ENCODE measurements at regions not wholly inside any gene's neighbourhood (a gene's known extent, or its start where the extent isn't known, plus 50 kb on each side); places are given as distances from the start of the nearest gene placed in this dataset.

GRCh38 chr10:10397906-10398305 lies 619.8 kb upstream of the CELF2 start:
- H3K27ac ChIP-seq (ENCODE audit: low read depth, low read length), result no peak overlapping the region
- no peak overlapping the region for H3K9ac ChIP-seq (ENCODE audit: low read length)
- no peaks in the 10 kb centered on the region for H3K9me2 ChIP-seq (ENCODE audit: insufficient read depth)
- RAD21 ChIA-PET (ENCODE audit: low non-redundant PET in 1 of 2, low total read pairs in 2 of 2, uncharacterized antibody in 2 of 2, unreplicated experiment in 2 of 2), result no interaction called here
- POLR2A ChIA-PET, result no interaction called here
- H3K79me2 ChIP-seq (ENCODE audit: insufficient read depth, low read length), result no peaks in the 10 kb centered on the region
- BruUV-seq (replicated peaks), result no TSS peak
- H2AFZ ChIP-seq (ENCODE audit: low read depth, low read length, poor library complexity, severe bottlenecking), result no peak overlapping the region
- peaks cover 7 to 35% of the 10 kb centered on the region in 2 experiments; a peak in 2 of 4 replicates for H3K9me3 ChIP-seq (ENCODE audit: control insufficient read depth in 1 of 2, insufficient read depth in 1 of 2, low read depth in 1 of 2, low read length in 2 of 2)
- CTCF ChIA-PET, result no interaction called here
- no peak for TF ChIP-seq EZH2 (IDR thresholded peaks at IDR 0.05)
- no peak overlapping the region for H3K4me2 ChIP-seq (ENCODE audit: low read length)
- H3K4me3 ChIP-seq (replicated peaks in 1 of 2; ENCODE audit: low read depth in 1 of 2, low read length in 2 of 2), result no peak overlapping the region
- H3K4me1 ChIP-seq (ENCODE audit: control insufficient read depth in 1 of 2, insufficient read depth in 2 of 2, low read length in 2 of 2), result no peaks in the 10 kb centered on the region
- no peaks in the 10 kb centered on the region for H3K27me3 ChIP-seq (ENCODE audit: insufficient read depth, low read length)
- no peak for ATAC-seq
- intact Hi-C loops (cut with micrococcal nuclease), result no loop called here
- no peaks in the 10 kb centered on the region for H4K20me1 ChIP-seq (ENCODE audit: insufficient read depth)
- no peak for DNase-seq (ENCODE audit: low read depth, low spot score)
- no peaks in the 10 kb centered on the region for H3K36me3 ChIP-seq (ENCODE audit: control insufficient read depth in 1 of 2, insufficient read depth in 2 of 2, low read length in 2 of 2)

GRCh38 chr10:10403762-10404161 lies 613.9 kb upstream of the CELF2 start:
- Histone ChIP-seq H3K79me2 (ENCODE audit: insufficient read depth, low read length) (no peaks in the 10 kb centered on the region), H3K9me2 (ENCODE audit: insufficient read depth) (no peaks in the 10 kb centered on the region), H2AFZ (ENCODE audit: low read depth, low read length, poor library complexity, severe bottlenecking) (no peak overlapping the region), H3K4me3 (replicated peaks in 1 of 2; ENCODE audit: low read depth in 1 of 2, low read length in 2 of 2) (no peak overlapping the region), H3K4me2 (ENCODE audit: low read length) (no peak overlapping the region), H3K27ac (ENCODE audit: low read depth, low read length) (no peak overlapping the region), H3K9me3 (ENCODE audit: control insufficient read depth in 1 of 2, insufficient read depth in 1 of 2, low read depth in 1 of 2, low read length in 2 of 2) (peaks cover 14 to 24% of the 10 kb centered on the region in 2 experiments; a peak in 2 of 4 replicates), H3K36me3 (ENCODE audit: control insufficient read depth in 1 of 2, insufficient read depth in 2 of 2, low read length in 2 of 2) (no peaks in the 10 kb centered on the region), H3K4me1 (ENCODE audit: control insufficient read depth in 1 of 2, insufficient read depth in 2 of 2, low read length in 2 of 2) (no peaks in the 10 kb centered on the region), H3K9ac (ENCODE audit: low read length) (no peak overlapping the region), H3K27me3 (ENCODE audit: insufficient read depth, low read length) (no peaks in the 10 kb centered on the region), H4K20me1 (ENCODE audit: insufficient read depth) (no peaks in the 10 kb centered on the region)
- BruUV-seq (replicated peaks), result no TSS peak
- ATAC-seq (no peak), DNase-seq (ENCODE audit: low read depth, low spot score) (no peak)
- TF ChIP-seq, protein P1, sequence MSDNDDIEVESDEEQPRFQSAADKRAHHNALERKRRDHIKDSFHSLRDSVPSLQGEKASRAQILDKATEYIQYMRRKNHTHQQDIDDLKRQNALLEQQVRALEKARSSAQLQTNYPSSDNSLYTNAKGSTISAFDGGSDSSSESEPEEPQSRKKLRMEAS (IDR thresholded peaks at IDR 0.05), result no peak
- no peak for TF ChIP-seq CTCF (IDR thresholded peaks at IDR 0.05 in 2 of 3, conservative IDR thresholded peaks at IDR 0.05 in 1 of 3; ENCODE audit: borderline replicate concordance in 1 of 3, insufficient read depth in 1 of 3, low read depth in 2 of 3, low read length in 2 of 3)
- TF ChIP-seq ZFX (IDR thresholded peaks at IDR 0.05), result no peak
- TF ChIP-seq SRF (IDR thresholded peaks at IDR 0.05; ENCODE audit: low read depth), result no peak
- TF ChIP-seq SP1 (IDR thresholded peaks at IDR 0.05; ENCODE audit: low read depth), result no peak
- TF ChIP-seq JUND (IDR thresholded peaks at IDR 0.05), result no peak
- TF ChIP-seq ELF1 (IDR thresholded peaks at IDR 0.05; ENCODE audit: borderline replicate concordance, low read depth), result no peak
- no peak for TF ChIP-seq REST (IDR thresholded peaks at IDR 0.05; ENCODE audit: low read depth)
- intact Hi-C loops (cut with micrococcal nuclease), result no loop called here
- POLR2A ChIA-PET, result no interaction called here
- RAD21 ChIA-PET (ENCODE audit: low non-redundant PET in 1 of 2, low total read pairs in 2 of 2, uncharacterized antibody in 2 of 2, unreplicated experiment in 2 of 2), result no interaction called here
- CTCF ChIA-PET, result no interaction called here

Data from HCT116 (cell line).